B cell (primary cell): ENCODE measurements at regions not wholly inside any gene's neighbourhood (a gene's known extent, or its start where the extent isn't known, plus 50 kb on each side); places are given as distances from the start of the nearest gene placed in this dataset.
"Not testable (repeated sequence)": the region's sequence is repeated elsewhere in the genome, so short reads cannot be mapped to it uniquely, and the experiment has no call there.

ENCODE experiments used
- CTCF ChIP-seq: fragments of 200-600 bp; IDR thresholded peaks from one replicate; pipeline ENCODE4 v1.8.0; 2022; ENCODE audit warnings: antibody characterized with exemption, mild to moderate bottlenecking
- EZH2 ChIP-seq: IDR thresholded peaks from 2 replicates; pipeline ENCODE4 v1.6.1; 2012; ENCODE audit warnings: borderline replicate concordance, low read depth, mild to moderate bottlenecking, moderate library complexity, low read length; ENCODE audit not compliant: insufficient read depth, poor library complexity, severe bottlenecking

GRCh38 chr21:5217933-5218332 is 5303.4 kb upstream of the TPTE start:
- not testable (repeated sequence) for TF ChIP-seq EZH2, CTCF
